GM10266 (cell line): ENCODE measurements at regions not wholly inside any gene's neighbourhood (a gene's known extent, or its start where the extent isn't known, plus 50 kb on each side); places are given as distances from the start of the nearest gene placed in this dataset.

ENCODE experiments used
- DNase-seq: peaks from one replicate; pipeline ENCODE4 v3.0.0; 2012; ENCODE audit errors: extremely low spot score
- TF ChIP-seq, protein P1 (sequence below): IDR thresholded peaks from 2 replicates; pipeline ENCODE4 v1.5.1; 2012; ENCODE audit warnings: mild to moderate bottlenecking, low read depth; ENCODE audit not compliant: control insufficient read depth, insufficient read depth; ENCODE audit errors: missing control alignments

DNA sequence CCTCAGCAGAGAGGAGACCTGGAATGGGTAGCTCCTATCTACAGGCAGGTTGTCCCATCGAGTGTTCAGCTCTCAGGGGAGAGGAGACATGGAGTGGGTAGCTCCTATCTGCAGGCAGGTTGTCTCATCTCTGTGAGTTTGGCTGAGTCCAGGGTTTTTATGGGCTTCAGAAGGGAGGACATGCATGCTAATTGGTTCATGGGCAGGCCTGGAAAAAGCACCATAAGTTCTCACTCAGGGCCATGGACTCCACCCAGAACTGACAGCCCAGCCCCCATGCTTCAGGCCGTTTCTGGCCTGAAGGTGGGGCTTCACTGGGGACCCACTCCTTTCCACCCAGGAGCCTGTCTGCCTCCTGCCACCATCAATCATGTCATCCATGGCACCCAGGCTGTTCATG is 84.0 kb downstream of the CYB561 start:
- TF ChIP-seq, protein P1, sequence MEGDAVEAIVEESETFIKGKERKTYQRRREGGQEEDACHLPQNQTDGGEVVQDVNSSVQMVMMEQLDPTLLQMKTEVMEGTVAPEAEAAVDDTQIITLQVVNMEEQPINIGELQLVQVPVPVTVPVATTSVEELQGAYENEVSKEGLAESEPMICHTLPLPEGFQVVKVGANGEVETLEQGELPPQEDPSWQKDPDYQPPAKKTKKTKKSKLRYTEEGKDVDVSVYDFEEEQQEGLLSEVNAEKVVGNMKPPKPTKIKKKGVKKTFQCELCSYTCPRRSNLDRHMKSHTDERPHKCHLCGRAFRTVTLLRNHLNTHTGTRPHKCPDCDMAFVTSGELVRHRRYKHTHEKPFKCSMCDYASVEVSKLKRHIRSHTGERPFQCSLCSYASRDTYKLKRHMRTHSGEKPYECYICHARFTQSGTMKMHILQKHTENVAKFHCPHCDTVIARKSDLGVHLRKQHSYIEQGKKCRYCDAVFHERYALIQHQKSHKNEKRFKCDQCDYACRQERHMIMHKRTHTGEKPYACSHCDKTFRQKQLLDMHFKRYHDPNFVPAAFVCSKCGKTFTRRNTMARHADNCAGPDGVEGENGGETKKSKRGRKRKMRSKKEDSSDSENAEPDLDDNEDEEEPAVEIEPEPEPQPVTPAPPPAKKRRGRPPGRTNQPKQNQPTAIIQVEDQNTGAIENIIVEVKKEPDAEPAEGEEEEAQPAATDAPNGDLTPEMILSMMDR: no peak
- no peak for DNase-seq

DNA sequence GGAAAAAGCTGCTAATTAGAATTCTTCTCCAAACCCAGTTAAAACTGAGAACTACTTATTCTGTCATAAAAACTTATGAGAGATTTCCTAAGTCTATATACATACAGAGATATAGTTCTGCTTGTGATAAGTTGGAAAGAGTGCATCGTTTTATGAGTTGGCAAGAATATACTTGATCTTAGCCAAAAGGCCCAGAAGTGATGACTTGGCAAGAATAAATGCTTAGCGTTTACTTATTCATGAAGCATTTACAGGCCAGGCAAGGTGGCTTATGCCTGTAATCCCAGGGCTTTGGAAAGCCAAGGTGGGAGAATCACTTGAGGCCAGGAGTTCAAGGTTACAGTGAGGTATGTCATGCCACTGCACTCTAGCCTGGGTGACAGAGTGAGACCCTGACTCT is 81.7 kb downstream of the CYB561 start:
- DNase-seq: no peak
- TF ChIP-seq, protein P1: no peak

DNA sequence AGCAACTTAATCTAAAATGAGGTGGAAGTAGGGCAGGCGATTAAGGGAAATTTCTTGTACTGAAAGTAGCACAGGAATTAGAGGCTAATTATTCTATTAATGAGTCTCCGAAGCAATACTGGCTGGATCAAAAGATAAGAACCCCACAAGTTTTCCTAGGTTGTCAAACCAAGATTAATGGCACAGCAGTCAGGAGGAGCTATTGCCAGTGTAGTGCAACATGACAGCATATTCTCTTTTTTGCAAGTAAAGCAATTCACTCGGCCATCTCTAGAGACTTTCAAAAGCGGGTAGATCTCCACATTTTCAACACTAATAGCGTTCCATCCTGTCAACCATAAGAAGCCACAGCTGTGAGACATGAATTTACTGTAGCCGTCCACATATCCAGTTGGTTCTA is 81.2 kb downstream of the CYB561 start:
- DNase-seq: no peak
- TF ChIP-seq, protein P1: no peak

DNA sequence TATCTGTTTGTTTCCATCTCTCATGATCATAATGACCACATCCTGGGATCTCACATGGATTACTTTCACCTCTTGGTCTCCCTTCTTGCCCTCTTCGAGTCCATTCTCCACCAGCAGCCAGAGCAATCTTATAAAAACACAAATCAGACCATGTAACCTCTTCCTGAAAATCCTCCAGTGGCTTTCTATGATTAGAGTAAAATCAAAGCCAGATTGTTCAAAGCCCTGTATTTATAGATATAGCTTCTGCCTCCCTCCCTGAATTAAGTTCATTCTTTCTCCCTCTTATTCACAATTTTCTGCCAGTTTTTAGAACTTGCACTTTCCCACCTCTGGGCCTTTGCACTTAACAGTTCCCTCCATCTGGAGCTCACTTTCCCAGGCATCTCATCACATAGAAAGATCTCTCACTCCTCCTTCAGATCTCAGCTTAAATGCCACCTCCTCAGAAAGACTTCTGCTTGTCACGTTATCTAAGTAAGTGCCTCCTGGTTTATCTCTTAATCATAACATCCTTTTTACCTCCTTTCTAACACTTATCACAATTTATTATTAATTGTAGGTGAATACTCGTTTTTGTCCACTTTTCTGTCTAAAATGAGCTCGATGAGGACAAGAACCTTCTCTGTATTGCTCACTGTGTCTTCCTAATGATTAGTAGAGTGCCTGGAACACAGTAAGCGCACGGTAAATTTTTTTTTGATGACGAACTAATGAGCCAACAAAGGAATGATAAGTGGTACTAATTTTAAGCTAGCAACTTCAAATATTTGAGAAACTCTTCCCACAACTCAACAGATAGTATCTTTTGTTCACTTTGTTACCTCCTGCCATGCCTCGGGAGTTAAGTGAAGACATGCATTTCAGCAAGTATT is 80.5 kb downstream of the CYB561 start:
- no peak for DNase-seq
- TF ChIP-seq, protein P1: no peak

DNA sequence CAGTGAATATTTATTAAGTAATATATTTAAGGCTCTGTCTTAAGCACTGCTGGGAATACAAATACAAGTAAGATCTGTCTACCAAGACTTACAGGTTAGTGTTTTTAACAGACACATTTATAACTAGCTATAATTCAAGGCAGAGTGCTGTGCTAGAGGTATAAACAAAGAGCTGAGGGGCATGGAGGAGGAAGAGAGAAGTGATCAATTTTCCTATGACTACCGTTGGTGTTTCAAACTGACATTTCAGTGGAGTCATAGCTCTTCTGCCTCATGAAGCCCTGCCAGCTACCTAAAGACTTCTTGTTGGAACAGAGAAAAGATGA is 79.9 kb downstream of the CYB561 start:
- no peak for DNase-seq
- TF ChIP-seq, protein P1: no peak

DNA sequence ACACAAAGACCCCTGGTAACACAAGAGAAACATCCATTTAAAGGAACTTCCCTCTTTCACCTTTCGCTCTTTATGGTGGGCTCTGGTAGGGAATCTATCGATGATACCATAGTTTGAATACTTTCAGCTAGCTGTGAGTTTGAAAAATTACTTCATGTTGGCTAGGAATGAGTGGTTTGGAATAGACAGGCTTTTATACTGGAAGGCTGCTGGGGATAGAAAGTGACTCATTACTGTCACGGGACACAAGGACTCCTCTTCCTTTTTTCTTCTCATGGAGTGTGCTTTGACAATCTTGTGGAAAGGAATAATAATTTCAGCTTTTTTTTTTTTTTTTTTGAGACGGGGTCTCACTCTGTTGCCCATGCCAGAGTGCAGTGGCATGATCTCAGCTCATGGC is 76.9 kb downstream of the CYB561 start:
- TF ChIP-seq, protein P1: no peak
- DNase-seq: no peak

DNA sequence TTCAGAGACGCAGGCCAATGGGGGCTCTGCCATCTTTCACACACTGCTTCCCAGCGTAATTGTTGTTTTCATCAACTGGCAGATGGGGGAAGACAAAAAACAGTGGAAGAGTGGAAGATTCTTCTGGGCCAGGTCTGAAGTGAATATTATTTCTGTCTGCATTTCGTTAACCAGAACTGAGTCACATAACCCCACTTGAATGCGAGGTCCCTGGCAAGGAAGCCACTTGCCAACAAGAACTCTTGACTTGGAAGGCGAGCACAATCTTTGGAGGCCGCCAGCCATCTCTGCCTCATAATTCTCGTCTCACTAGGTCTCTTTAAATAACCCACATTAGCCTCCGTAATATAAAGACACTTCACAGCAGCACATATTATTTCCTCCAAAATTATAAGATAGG is 75.4 kb downstream of the CYB561 start:
- no peak for DNase-seq
- TF ChIP-seq, protein P1: no peak
